ENCODE measurements at regions not wholly inside any gene's neighbourhood (a gene's known extent, or its start where the extent isn't known, plus 50 kb on each side); places are given as distances from the start of the nearest gene placed in this dataset.
"Not testable (repeated sequence)": the region's sequence is repeated elsewhere in the genome, so short reads cannot be mapped to it uniquely, and the experiment has no call there.

GRCh38 chr4:141333456-141334230, 112.9 kb downstream of the ZNF330 start:
- Histone ChIP-seq H3K4me3 (ENCODE audit: extremely low read depth in 1 of 4, insufficient read depth in 2 of 4, low read depth in 3 of 4, low read length in 4 of 4) (peak overlapping the region in 2 of 4 experiments; percentile 22 to 48; a peak in 5 of 8 replicates), H3K4me2 (ENCODE audit: insufficient read depth in 1 of 2, low read depth in 2 of 2, low read length in 2 of 2) (peak overlapping the region; percentile 39 to 51; a peak in 3 of 4 replicates)
- WGBS, 2 experiments (ENCODE audit: extremely low coverage in 1 of 2, insufficient coverage in 1 of 2, insufficient read length in 1 of 2, insufficient replicate concordance in 2 of 2, low coverage in 1 of 2, low lambda C conversion rate in 2 of 2, missing lambda C conversion rate in 1 of 2) = 16% methylated on average over 20 of the region's 24 CpGs; no CpG with 5 or more reads in 1 of the 2 experiments
- H3K23me2 ChIP-seq (ENCODE audit: low read depth, low read length); H3K27me3 ChIP-seq (replicated peaks in 1 of 4; ENCODE audit: control insufficient read depth in 3 of 4, extremely low read depth in 1 of 4, insufficient read depth in 3 of 4, low read length in 3 of 4); H2BK20ac ChIP-seq (ENCODE audit: low read length); FAIRE-seq; H2BK5ac ChIP-seq (ENCODE audit: low read depth, low read length); H3K4me1 ChIP-seq (replicated peaks in 1 of 4; ENCODE audit: control insufficient read depth in 3 of 4, insufficient read depth in 4 of 4, low read length in 3 of 4); H2BK12ac ChIP-seq (ENCODE audit: low read depth, low read length); H4K20me1 ChIP-seq (replicated peaks in 1 of 2; ENCODE audit: control insufficient read depth in 1 of 2, insufficient read depth in 2 of 2, low read length in 2 of 2); H3K18ac ChIP-seq (ENCODE audit: extremely low read depth, low read length); H3K23ac ChIP-seq (ENCODE audit: insufficient read length); H3K79me2 ChIP-seq (ENCODE audit: control insufficient read depth in 1 of 2, insufficient read depth in 2 of 2, low read length in 2 of 2); H4K5ac ChIP-seq (ENCODE audit: insufficient read length, low read depth, low read length); H3K9ac ChIP-seq (replicated peaks in 1 of 4; ENCODE audit: extremely low read depth in 1 of 4, low read depth in 3 of 4, low read length in 3 of 4); H3K27ac ChIP-seq (ENCODE audit: low read depth, low read length); H4K8ac ChIP-seq (ENCODE audit: extremely low read depth, insufficient read depth, low read length); H2BK15ac ChIP-seq (ENCODE audit: low read length); H3K56ac ChIP-seq (replicated peaks; ENCODE audit: insufficient read length, low read depth, low read length); H4K91ac ChIP-seq (replicated peaks; ENCODE audit: insufficient read length, low read length); H3K9me3 ChIP-seq (ENCODE audit: insufficient read depth in 2 of 2, low read depth in 1 of 2, low read length in 1 of 2); H3K36me3 ChIP-seq (ENCODE audit: control insufficient read depth in 2 of 4, insufficient read depth in 4 of 4, low read length in 3 of 4); H3K14ac ChIP-seq (ENCODE audit: insufficient read length); H3K79me1 ChIP-seq (ENCODE audit: low read depth, low read length); H2AK5ac ChIP-seq (ENCODE audit: low read depth, low read length); H2AFZ ChIP-seq (ENCODE audit: low read length); H2BK120ac ChIP-seq (replicated peaks; ENCODE audit: low read depth, low read length); H3K4ac ChIP-seq (replicated peaks; ENCODE audit: insufficient read length, low read depth, low read length): not testable (repeated sequence)
- POLR2A ChIA-PET (ENCODE audit: partially characterized antibody) = interaction anchor here (0.8 kb wide), 1 partner anchor 455 kb away, joined by 3 read pairs; no protein-coding TSS in a partner anchor
- peak in 1 of 2 experiments; percentile 56 for DNase-seq (ENCODE audit: low read depth in 1 of 2, low spot score in 2 of 2)
- TF ChIP-seq KDM4A (IDR thresholded peaks at IDR 0.05; ENCODE audit: low read depth, low read length, severe bottlenecking) = peak; percentile 13
- CTCF ChIA-PET (ENCODE audit: partially characterized antibody) = interaction anchor here (1.0 to 1.2 kb wide), 3 partner anchors 15 to 24 kb away, joined by 3 to 4 read pairs (median 3); no protein-coding TSS in a partner anchor

All from H1 (cell line).